ENCODE measurements at regions not wholly inside any gene's neighbourhood (a gene's known extent, or its start where the extent isn't known, plus 50 kb on each side); places are given as distances from the start of the nearest gene placed in this dataset.

DNA sequence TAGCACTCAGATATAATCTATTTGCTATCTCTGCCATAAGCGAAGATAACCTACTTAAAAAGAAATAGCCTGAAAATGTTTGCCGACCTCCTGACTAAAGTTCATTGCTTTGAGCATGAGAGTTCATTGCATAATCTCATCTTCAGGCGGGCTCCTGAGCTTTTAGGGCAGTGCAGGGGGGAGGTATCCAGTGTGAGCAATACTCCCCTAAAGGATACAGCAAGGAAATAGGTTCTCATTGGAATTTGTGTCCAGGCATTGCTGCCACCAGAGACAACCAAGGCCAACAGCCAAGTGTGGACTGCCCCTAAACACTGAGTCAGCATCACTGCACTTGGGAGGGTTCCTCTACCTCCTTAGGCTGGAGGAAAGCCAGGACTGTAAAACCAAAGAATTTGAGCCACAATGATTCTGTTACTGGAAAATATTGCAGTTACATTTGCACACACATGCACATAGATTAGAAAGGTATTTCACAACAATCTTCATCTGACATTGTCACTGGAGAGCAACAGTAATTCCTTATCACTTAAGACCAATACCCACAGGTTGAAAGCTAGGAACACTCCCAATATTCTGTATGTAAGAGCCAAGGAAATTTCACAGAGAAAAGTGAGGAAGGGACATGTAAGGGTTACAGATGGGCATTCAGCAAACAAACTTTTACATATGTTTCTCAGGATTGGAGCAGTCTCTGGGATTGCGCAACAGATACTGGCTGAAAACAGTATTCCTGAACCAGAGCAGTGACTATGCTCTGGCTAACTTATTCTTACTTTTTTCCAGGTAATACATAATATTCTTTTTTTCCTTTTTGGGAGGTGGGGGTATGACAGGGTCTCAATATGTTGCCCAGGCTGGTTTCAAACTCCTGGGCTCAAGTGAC, 98.6 kb upstream of the TLE1 start:
- TF ChIP-seq CTCF (IDR thresholded peaks at IDR 0.05), result no peak
- Mint-ChIP-seq H3K27ac (no peak overlapping the region), H3K4me1 (ENCODE audit: low read depth) (no peaks in the 10 kb centered on the region), H3K27me3 (no peaks in the 10 kb centered on the region), H3K4me3 (no peak overlapping the region), H3K36me3 (ENCODE audit: low read depth) (no peaks in the 10 kb centered on the region), H3K9me3 (no peaks in the 10 kb centered on the region)
- POLR2A ChIA-PET, result no interaction called here
- ATAC-seq (no peak), DNase-seq (no peak)
- CTCF ChIA-PET, result no interaction called here
- intact Hi-C loops (cut with micrococcal nuclease), result no loop called here

- Mint-ChIP-seq H3K27me3 (no peaks in the 10 kb centered on the region), H3K9me3 (no peaks in the 10 kb centered on the region), H3K4me3 (no peak overlapping the region), H3K36me3 (ENCODE audit: low read depth) (no peaks in the 10 kb centered on the region), H3K27ac (no peak overlapping the region), H3K4me1 (ENCODE audit: low read depth) (no peaks in the 10 kb centered on the region)
- intact Hi-C loops (cut with micrococcal nuclease), result no loop called here
- CTCF ChIA-PET, result no interaction called here
- no peak for DNase-seq
- POLR2A ChIA-PET, result interaction anchor here (0.6 kb wide), 1 partner anchor 22 kb away, joined by 3 read pairs; no protein-coding TSS in a partner anchor
- no peak for TF ChIP-seq CTCF (IDR thresholded peaks at IDR 0.05)
- no peak for ATAC-seq
Observed at GRCh38 chr9:81789721-81790120, 100.4 kb upstream of the TLE1 start.

GRCh38 chr9:81790166-81790565, 100.8 kb upstream of the TLE1 start:
- TF ChIP-seq CTCF (IDR thresholded peaks at IDR 0.05), result no peak

GRCh38 chr9:81791076-81791475, 101.7 kb upstream of the TLE1 start:
- H3K36me3 Mint-ChIP-seq (ENCODE audit: low read depth), result no peaks in the 10 kb centered on the region
- no peak for TF ChIP-seq CTCF (IDR thresholded peaks at IDR 0.05)
- H3K9me3 Mint-ChIP-seq, result no peaks in the 10 kb centered on the region
- H3K4me3 Mint-ChIP-seq, result no peak overlapping the region
- POLR2A ChIA-PET, result no interaction called here
- no peak overlapping the region for H3K27ac Mint-ChIP-seq
- no peaks in the 10 kb centered on the region for H3K4me1 Mint-ChIP-seq (ENCODE audit: low read depth)
- H3K27me3 Mint-ChIP-seq, result no peaks in the 10 kb centered on the region
- CTCF ChIA-PET, result no interaction called here
- DNase-seq, result no peak
- no peak for ATAC-seq
- intact Hi-C loops (cut with micrococcal nuclease), result no loop called here

More at GRCh38 chr9:81790166-81790565, 100.8 kb upstream of the TLE1 start:
- H3K4me1 Mint-ChIP-seq (ENCODE audit: low read depth), result no peaks in the 10 kb centered on the region
- H3K27ac Mint-ChIP-seq, result no peak overlapping the region
- intact Hi-C loops (cut with micrococcal nuclease), result no loop called here
- H3K4me3 Mint-ChIP-seq, result no peak overlapping the region
- POLR2A ChIA-PET, result no interaction called here
- DNase-seq, result no peak
- no peaks in the 10 kb centered on the region for H3K36me3 Mint-ChIP-seq (ENCODE audit: low read depth)
- no peaks in the 10 kb centered on the region for H3K27me3 Mint-ChIP-seq
- H3K9me3 Mint-ChIP-seq, result no peaks in the 10 kb centered on the region
- CTCF ChIA-PET, result no interaction called here
- ATAC-seq, result no peak

DNA sequence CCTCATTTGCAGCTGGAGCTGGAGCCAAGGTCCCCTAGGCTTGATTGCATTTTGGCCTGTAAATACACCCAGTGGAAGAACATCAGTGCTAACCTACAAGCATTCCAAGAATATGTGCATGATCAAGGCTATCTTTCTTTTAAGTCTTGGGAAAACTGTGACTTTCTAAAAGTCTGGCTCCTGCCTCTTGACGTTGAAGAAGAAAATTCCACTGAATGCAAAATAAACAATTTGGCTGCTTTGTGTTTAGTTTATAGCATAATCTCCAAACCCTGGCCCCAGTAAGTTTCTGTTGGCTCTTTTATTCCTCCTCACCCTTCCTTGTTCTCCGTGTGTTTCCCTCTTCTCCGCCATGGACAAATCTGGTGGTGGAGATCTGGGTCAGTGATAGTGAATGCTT, 109.3 kb upstream of the TLE1 start:
- no peak overlapping the region for H3K27ac Mint-ChIP-seq
- peaks cover 4% of the 10 kb centered on the region for H3K27me3 Mint-ChIP-seq
- no peaks in the 10 kb centered on the region for H3K36me3 Mint-ChIP-seq (ENCODE audit: low read depth)
- no peak overlapping the region for H3K4me3 Mint-ChIP-seq
- CTCF ChIA-PET, result no interaction called here
- no peak for ATAC-seq
- intact Hi-C loops (cut with micrococcal nuclease), result no loop called here
- no peaks in the 10 kb centered on the region for H3K9me3 Mint-ChIP-seq
- H3K4me1 Mint-ChIP-seq (ENCODE audit: low read depth), result no peaks in the 10 kb centered on the region
- TF ChIP-seq CTCF (IDR thresholded peaks at IDR 0.05), result no peak
- no peak for DNase-seq
- POLR2A ChIA-PET, result no interaction called here
